ENCODE measurements at regions not wholly inside any gene's neighbourhood (a gene's known extent, or its start where the extent isn't known, plus 50 kb on each side); places are given as distances from the start of the nearest gene placed in this dataset.

GRCh38 chr5:114658194-114658593, 296.3 kb downstream of the KCNN2 start:
- ChIA-PET POLR2A (ENCODE audit: low non-redundant PET) (no interaction called here), CTCF (no interaction called here)
- no peaks in the 10 kb centered on the region for H3K4me1 ChIP-seq (ENCODE audit: insufficient read depth, low read length, poor library complexity, severe bottlenecking)
- intact Hi-C loops (cut with micrococcal nuclease; ENCODE audit: unreplicated experiment) = no loop called here
- TF ChIP-seq CTCF (conservative IDR thresholded peaks at IDR 0.05; ENCODE audit: low read depth, low read length) (no peak), EZH2 (IDR thresholded peaks at IDR 0.05; ENCODE audit: borderline replicate concordance, low read depth, low read length, poor library complexity, severe bottlenecking) (no peak)
- no peak overlapping the region for H3K4me3 ChIP-seq (ENCODE audit: low read depth, low read length, poor library complexity, severe bottlenecking)
- no peaks in the 10 kb centered on the region for H3K27me3 ChIP-seq (replicated peaks; ENCODE audit: insufficient read depth, low read depth, low read length, poor library complexity)
- no TSS peak for BruUV-seq (replicated peaks)
- H3K9me3 ChIP-seq (ENCODE audit: low read depth, low read length, poor library complexity, severe bottlenecking) = no peaks in the 10 kb centered on the region
- no peaks in the 10 kb centered on the region for H3K36me3 ChIP-seq (ENCODE audit: insufficient read depth, low read length, poor library complexity, severe bottlenecking)
- DNase-seq (ENCODE audit: low spot score) = no peak
- no peak overlapping the region for H3K27ac ChIP-seq (ENCODE audit: low read depth, low read length, poor library complexity, severe bottlenecking)

- TF ChIP-seq CTCF (conservative IDR thresholded peaks at IDR 0.05; ENCODE audit: low read depth, low read length) = no peak
- TF ChIP-seq EZH2 (IDR thresholded peaks at IDR 0.05; ENCODE audit: borderline replicate concordance, low read depth, low read length, poor library complexity, severe bottlenecking) = no peak
- no TSS peak for BruUV-seq (replicated peaks)
- H3K9me3 ChIP-seq (ENCODE audit: low read depth, low read length, poor library complexity, severe bottlenecking) = no peaks in the 10 kb centered on the region
- intact Hi-C loops (cut with micrococcal nuclease; ENCODE audit: unreplicated experiment) = no loop called here
- H3K27me3 ChIP-seq (replicated peaks; ENCODE audit: insufficient read depth, low read depth, low read length, poor library complexity) = no peaks in the 10 kb centered on the region
- no peaks in the 10 kb centered on the region for H3K36me3 ChIP-seq (ENCODE audit: insufficient read depth, low read length, poor library complexity, severe bottlenecking)
- no peak for DNase-seq (ENCODE audit: low spot score)
- H3K4me3 ChIP-seq (ENCODE audit: low read depth, low read length, poor library complexity, severe bottlenecking) = no peak overlapping the region
- H3K27ac ChIP-seq (ENCODE audit: low read depth, low read length, poor library complexity, severe bottlenecking) = no peak overlapping the region
- CTCF ChIA-PET = no interaction called here
- POLR2A ChIA-PET (ENCODE audit: low non-redundant PET) = no interaction called here
- H3K4me1 ChIP-seq (ENCODE audit: insufficient read depth, low read length, poor library complexity, severe bottlenecking) = no peaks in the 10 kb centered on the region
Observed at GRCh38 chr5:114657342-114658130, 295.7 kb downstream of the KCNN2 start.

- DNase-seq (ENCODE audit: low spot score) = no peak
- Histone ChIP-seq H3K27me3 (replicated peaks; ENCODE audit: insufficient read depth, low read depth, low read length, poor library complexity) (no peaks in the 10 kb centered on the region), H3K36me3 (ENCODE audit: insufficient read depth, low read length, poor library complexity, severe bottlenecking) (no peaks in the 10 kb centered on the region), H3K9me3 (ENCODE audit: low read depth, low read length, poor library complexity, severe bottlenecking) (no peaks in the 10 kb centered on the region), H3K4me3 (ENCODE audit: low read depth, low read length, poor library complexity, severe bottlenecking) (no peak overlapping the region), H3K27ac (ENCODE audit: low read depth, low read length, poor library complexity, severe bottlenecking) (no peak overlapping the region), H3K4me1 (ENCODE audit: insufficient read depth, low read length, poor library complexity, severe bottlenecking) (no peaks in the 10 kb centered on the region)
- no TSS peak for BruUV-seq (replicated peaks)
- POLR2A ChIA-PET (ENCODE audit: low non-redundant PET) = no interaction called here
- TF ChIP-seq CTCF (conservative IDR thresholded peaks at IDR 0.05; ENCODE audit: low read depth, low read length) = no peak
- no peak for TF ChIP-seq EZH2 (IDR thresholded peaks at IDR 0.05; ENCODE audit: borderline replicate concordance, low read depth, low read length, poor library complexity, severe bottlenecking)
- CTCF ChIA-PET = no interaction called here
- intact Hi-C loops (cut with micrococcal nuclease; ENCODE audit: unreplicated experiment) = no loop called here
Observed at GRCh38 chr5:114649878-114650277, 288.0 kb downstream of the KCNN2 start.

All from A673 (cell line).